Astrocyte (in vitro differentiated cells and primary cell): ENCODE measurements at regions not wholly inside any gene's neighbourhood (a gene's known extent, or its start where the extent isn't known, plus 50 kb on each side); places are given as distances from the start of the nearest gene placed in this dataset.

ENCODE experiments used
- CTCF ChIP-seq: IDR thresholded peaks from 2 replicates; pipeline ENCODE4 v1.5.1; 2011; ENCODE audit warnings: low read depth, mild to moderate bottlenecking, inconsistent platforms, low read length, moderate library complexity; ENCODE audit not compliant: insufficient read depth
- EZH2 ChIP-seq: IDR thresholded peaks from 2 replicates; pipeline ENCODE4 v1.6.1; 2012; ENCODE audit warnings: mild to moderate bottlenecking, low read length, inconsistent platforms; ENCODE audit not compliant: insufficient read depth

- TF ChIP-seq CTCF (no peak), EZH2 (no peak)
Observed at GRCh38 chr6:109901976-109902375, 76.1 kb upstream of the GPR6 start.
